Breast epithelium (tissue), 3 donors: ENCODE measurements at regions not wholly inside any gene's neighbourhood (a gene's known extent, or its start where the extent isn't known, plus 50 kb on each side); places are given as distances from the start of the nearest gene placed in this dataset.

Source experiments
- CTCF ChIP-seq, 3 donors: fragments of 450-650 bp; IDR thresholded peaks; one replicate each; pipeline ENCODE4 v1.5.1; 2016 to 2017; ENCODE audit warnings: antibody characterized with exemption in 3 of 3, mild to moderate bottlenecking in 3 of 3, moderate library complexity in 3 of 3
- POLR2A ChIP-seq: fragments of 450-650 bp; IDR thresholded peaks from one replicate; pipeline ENCODE4 v1.6.1; 2016; ENCODE audit warnings: antibody characterized with exemption, mild to moderate bottlenecking, moderate library complexity
- POLR2AphosphoS5 ChIP-seq, 3 donors: sonication (generic); formaldehyde crosslinking; IDR thresholded peaks; one replicate each; pipeline ENCODE4 v1.6.1; 2017; ENCODE audit warnings: antibody characterized with exemption in 3 of 3

DNA sequence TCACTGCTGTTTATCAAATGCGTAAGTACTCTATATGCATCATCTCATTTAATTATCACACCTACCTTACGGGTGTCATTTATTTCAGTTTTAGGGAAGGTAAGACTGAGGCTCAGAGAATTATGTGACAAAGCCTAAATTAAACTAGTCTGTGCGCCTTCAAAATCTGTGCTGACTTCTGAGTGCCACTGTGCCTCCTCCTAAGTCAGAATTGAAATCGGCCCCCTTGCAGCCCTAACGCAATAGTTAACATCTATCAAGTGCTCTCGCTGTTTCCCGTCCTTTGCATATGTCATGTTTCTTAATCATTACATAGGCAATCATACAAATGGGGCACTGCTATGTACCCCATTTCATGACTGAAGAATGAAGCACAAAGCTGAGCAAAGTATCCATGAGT, 79.0 kb upstream of the PDE10A start:
- no peak for TF ChIP-seq CTCF (IDR thresholded peaks at IDR 0.05)
- no peak for TF ChIP-seq POLR2A
- TF ChIP-seq POLR2AphosphoS5 (IDR thresholded peaks at IDR 0.05): no peak
